K562 (cell line): ENCODE measurements at regions not wholly inside any gene's neighbourhood (a gene's known extent, or its start where the extent isn't known, plus 50 kb on each side); places are given as distances from the start of the nearest gene placed in this dataset.

Experiments
- ATAC-seq: fragments of 200-7000 bp; cut with Tn5 transposase; 3 replicates; pipeline ENCODE4 v1.9.1; 2020; ENCODE audit warnings: moderate library complexity
- BruUV-seq: library from RNA; stranded (reverse); fragments of 400-500 nt; replicated peaks from 2 replicates; lab custom pipeline; 2021; lab: Mats Ljungman, UMichigan
- CTCF ChIA-PET: fragments of 300-600 bp; formaldehyde crosslinking; extraction: SDS; loops from one replicate; lab custom pipeline; 2021; ENCODE audit warnings: low intra/inter-chr PET ratio; lab: Yijun Ruan, JAX
- POLR2A ChIA-PET: fragments of 300-600, 350-650 bp; sonication (Branson Sonifier 250); formaldehyde crosslinking; extraction: SDS; loops from one replicate; lab custom pipeline; 2021; ENCODE audit warnings: antibody characterized with exemption, inconsistent platforms; lab: Yijun Ruan, JAX
- DNase-seq, 4 experiments: peaks; one replicate each; pipeline versions ENCODE4 v3.0.0 to v3.0.0-alpha.2; 2011 to 2018; ENCODE audit warnings: low spot score in 3 of 4, mixed read lengths in 3 of 4; ENCODE audit errors: extremely low read depth in 1 of 4
- FAIRE-seq: peaks from 2 replicates; lab custom pipeline; 2011; peaks lifted over from hg19 to GRCh38; lab: Jason Lieb, UNC
- H2AFZ ChIP-seq: 2 replicates; pipeline ENCODE4 v1.6.0; 2011; ENCODE audit warnings: low read depth, low read length, control low read depth, inconsistent platforms
- H3K27ac ChIP-seq: fragments of 200-600 bp; 3 replicates; pipeline ENCODE4 v1.8.0; 2011; ENCODE audit warnings: low read depth, mild to moderate bottlenecking, control low read depth, inconsistent platforms, low read length, moderate library complexity, mixed read lengths; ENCODE audit errors: extremely low read depth
- H3K27me3 ChIP-seq, 2 experiments: fragments of 300-600 bp in 1 of 2; 2 replicates in 1 of 2; 3 replicates in 1 of 2; pipeline versions ENCODE4 v1.6.0 to v1.8.0; 2011; ENCODE audit warnings: inconsistent platforms in 2 of 2, low read length in 2 of 2, mild to moderate bottlenecking in 1 of 2, mixed read lengths in 1 of 2, moderate library complexity in 1 of 2; ENCODE audit not compliant: control insufficient read depth in 2 of 2, insufficient read depth in 2 of 2
- H3K36me3 ChIP-seq: fragments of 300-600 bp; 3 replicates; pipeline ENCODE4 v1.8.0; 2011; ENCODE audit warnings: mild to moderate bottlenecking, low read length, inconsistent platforms; ENCODE audit not compliant: control insufficient read depth, insufficient read depth
- H3K4me1 ChIP-seq, 2 experiments: fragments of 200-600 bp in 1 of 2; replicated peaks in 1 of 2; 2 replicates in 1 of 2; 3 replicates in 1 of 2; pipeline versions ENCODE4 v1.5.1 to v1.8.0; 2011; ENCODE audit warnings: inconsistent platforms in 2 of 2, low read length in 2 of 2, mild to moderate bottlenecking in 1 of 2, mixed read lengths in 1 of 2, moderate library complexity in 1 of 2; ENCODE audit not compliant: control insufficient read depth in 2 of 2, insufficient read depth in 2 of 2
- H3K4me2 ChIP-seq: 2 replicates; pipeline ENCODE4 v1.6.1; 2011; ENCODE audit warnings: low read length, control low read depth, inconsistent platforms, mixed read lengths; ENCODE audit not compliant: insufficient read depth
- H3K4me3 ChIP-seq: fragments of 200-600 bp; sonication (generic), shearing (Covaris generic); 2 replicates; pipeline ENCODE4 v1.5.1; 2016; ENCODE audit warnings: control low read depth, inconsistent platforms
- H3K79me2 ChIP-seq: fragments of 200-600 bp; 3 replicates; pipeline ENCODE4 v1.8.0; 2011; ENCODE audit warnings: low read length, inconsistent platforms; ENCODE audit not compliant: control insufficient read depth, insufficient read depth
- H3K9ac ChIP-seq, 2 experiments: 2 replicates each; pipeline versions ENCODE4 v1.6.0 to v1.6.1; 2011; ENCODE audit warnings: low read depth in 2 of 2, low read length in 2 of 2, control low read depth in 1 of 2, inconsistent platforms in 1 of 2, mild to moderate bottlenecking in 1 of 2, mixed read lengths in 1 of 2; ENCODE audit not compliant: insufficient read depth in 1 of 2
- H3K9me1 ChIP-seq: one replicate; pipeline ENCODE4 v1.6.0; 2011; ENCODE audit warnings: inconsistent platforms, mild to moderate bottlenecking, low read length, moderate library complexity; ENCODE audit not compliant: control insufficient read depth, insufficient read depth
- H3K9me3 ChIP-seq: replicated peaks from 2 replicates; pipeline ENCODE4 v1.5.1; 2011; ENCODE audit warnings: low read depth, low read length, inconsistent platforms; ENCODE audit not compliant: control insufficient read depth, insufficient read depth
- H4K20me1 ChIP-seq: replicated peaks from 2 replicates; pipeline ENCODE4 v1.6.1; 2011; ENCODE audit warnings: low read length, inconsistent platforms, mixed read lengths; ENCODE audit not compliant: control insufficient read depth, insufficient read depth
- CHD1 ChIP-seq: fragments of 200-600 bp; sonication (generic); IDR thresholded peaks from one replicate; pipeline ENCODE4 v1.6.1; 2012; ENCODE audit warnings: mild to moderate bottlenecking, moderate library complexity, low read length, inconsistent platforms
- EHMT2 ChIP-seq: fragments of 450-650 bp; IDR thresholded peaks from 2 replicates; pipeline ENCODE4 v1.6.1; 2018; ENCODE audit warnings: antibody characterized with exemption
- ETS2 ChIP-seq: IDR thresholded peaks from 2 replicates; pipeline ENCODE4 v1.6.1; 2016; ENCODE audit warnings: borderline replicate concordance, missing genetic modification characterization, mild to moderate bottlenecking, moderate library complexity, missing compliant biosample characterization; ENCODE audit not compliant: poor library complexity, severe bottlenecking
- FOSL1 ChIP-seq: fragments of 200-800 bp; sonication (Bioruptor generic); conservative IDR thresholded peaks from 2 replicates; pipeline ENCODE4 v1.6.1; 2016; ENCODE audit warnings: missing genetic modification characterization, missing compliant biosample characterization
- GTF3C2 ChIP-seq: IDR thresholded peaks from 3 replicates; pipeline ENCODE4 v1.6.1; 2011; ENCODE audit warnings: borderline replicate concordance, mild to moderate bottlenecking, moderate library complexity; ENCODE audit not compliant: insufficient read length; ENCODE audit errors: extremely low read depth
- NFXL1 ChIP-seq: fragments of 450-650 bp; formaldehyde crosslinking; IDR thresholded peaks from 2 replicates; pipeline ENCODE4 v1.4.0; 2021; ENCODE audit warnings: mild to moderate bottlenecking
- PTTG1 ChIP-seq: fragments of 450-650 bp; IDR thresholded peaks from 2 replicates; pipeline ENCODE4 v1.6.1; 2016; ENCODE audit warnings: low read depth, mild to moderate bottlenecking, missing genetic modification characterization, missing compliant biosample characterization
- RAD21 ChIP-seq, 2 experiments: fragments of 250-450 bp in 1 of 2; fragments of 450-650 bp in 1 of 2; sonication (Bioruptor Pico) in 1 of 2; formaldehyde crosslinking in 1 of 2; IDR thresholded peaks in 1 of 2; conservative IDR thresholded peaks in 1 of 2; 2 replicates each; pipeline versions ENCODE4 v1.4.0 to v1.8.0; 2020 to 2022; ENCODE audit warnings: mild to moderate bottlenecking in 2 of 2, moderate library complexity in 1 of 2
- RBM14 ChIP-seq: fragments of 200-400 bp; formaldehyde crosslinking; IDR thresholded peaks from 2 replicates; pipeline ENCODE4 v1.6.1; 2018; ENCODE audit warnings: low read depth, mild to moderate bottlenecking, low read length, moderate library complexity, borderline replicate concordance; ENCODE audit not compliant: insufficient read depth
- SAFB2 ChIP-seq: fragments of 200-400 bp; formaldehyde crosslinking; IDR thresholded peaks from 2 replicates; pipeline ENCODE4 v1.6.1; 2018; ENCODE audit warnings: borderline replicate concordance, low read length, low read depth, moderate library complexity; ENCODE audit not compliant: severe bottlenecking
- THRA ChIP-seq: fragments of 450-650 bp; IDR thresholded peaks from 2 replicates; pipeline ENCODE4 v1.6.1; 2017; ENCODE audit warnings: mild to moderate bottlenecking, moderate library complexity
- TRIM25 ChIP-seq: fragments of 450-650 bp; IDR thresholded peaks from 2 replicates; pipeline ENCODE4 v1.7.0; 2016; ENCODE audit warnings: borderline replicate concordance
- WGBS: fragments of 100-300 bp; shearing (Covaris generic); methylation state at CpG from one replicate; pipeline ENCODE4 v1.1.6; 2016; ENCODE audit warnings: low coverage, mixed read lengths; ENCODE audit not compliant: insufficient coverage; ENCODE audit errors: missing lambda C conversion rate; 5-methylcytosine and 5-hydroxymethylcytosine counted together
- in situ Hi-C: fragments of 300-500 bp; cut with MboI; formaldehyde crosslinking; loops from 4 replicates; pipeline ENCODE4 v1.15.0; 2018; ENCODE audit warnings: inconsistent platforms, mixed read lengths
- intact Hi-C: fragments of 100-400 bp; cut with micrococcal nuclease; formaldehyde crosslinking; loops from 2 replicates; pipeline ENCODE4 v1.14.2; 2022

GRCh38 chr2:52445686-52446085 lies 1321.9 kb upstream of the CHAC2 start (continued):
- TF ChIP-seq RAD21 (CRISPR knock-in tag; conservative IDR thresholded peaks at IDR 0.05 in 1 of 2, IDR thresholded peaks at IDR 0.05 in 1 of 2) (no peak), THRA (no peak)

- BruUV-seq, result no TSS peak
- in situ Hi-C loops, result no loop called here
- ATAC-seq, result no peak
These were observed 1336.2 kb upstream of the CHAC2 start for GRCh38 chr2:52431352-52431760.

More at GRCh38 chr2:52431352-52431760, 1336.2 kb upstream of the CHAC2 start:
- 0% methylated on average over 12 of the region's 12 CpGs for WGBS
- H3K27me3 ChIP-seq, result no peaks in the 10 kb centered on the region
- no peak overlapping the region for H3K9ac ChIP-seq
- H3K4me3 ChIP-seq, result no peak overlapping the region
- H3K9me3 ChIP-seq, result no peaks in the 10 kb centered on the region
- no peaks in the 10 kb centered on the region for H3K9me1 ChIP-seq
- H2AFZ ChIP-seq, result no peak overlapping the region
- intact Hi-C loops, result no loop called here
- DNase-seq (no peak), FAIRE-seq (no peak)
- TF ChIP-seq GTF3C2, result no peak
- no peak for TF ChIP-seq PTTG1
- no peak for TF ChIP-seq NFXL1 (CRISPR knock-in tag)
- TF ChIP-seq SAFB2, result no peak
- TF ChIP-seq EHMT2, result no peak
- TF ChIP-seq CHD1, result no peak
- no peak for TF ChIP-seq TRIM25
- no peak for TF ChIP-seq FOSL1
- no peak for TF ChIP-seq RBM14
- no peak for TF ChIP-seq ETS2
- no peaks in the 10 kb centered on the region for H3K4me1 ChIP-seq
- no peak overlapping the region for H3K4me2 ChIP-seq
- no peak overlapping the region for H3K27ac ChIP-seq
- no peaks in the 10 kb centered on the region for H4K20me1 ChIP-seq
- no peaks in the 10 kb centered on the region for H3K36me3 ChIP-seq
- ChIA-PET CTCF (no interaction called here), POLR2A (no interaction called here)
- H3K79me2 ChIP-seq, result no peaks in the 10 kb centered on the region
